DOHH2 (cell line): ENCODE measurements at regions not wholly inside any gene's neighbourhood (a gene's known extent, or its start where the extent isn't known, plus 50 kb on each side); places are given as distances from the start of the nearest gene placed in this dataset.

ENCODE experiments used
- H3F3A ChIP-seq: fragments of 200-600 bp; sonication (generic), shearing (Covaris generic); 2 replicates; pipeline ENCODE4 v1.6.0; 2016; ENCODE audit warnings: antibody characterized with exemption, mild to moderate bottlenecking; ENCODE audit not compliant: control insufficient read depth, insufficient read depth
- H3K27ac ChIP-seq: fragments of 200-600 bp; sonication (generic); 2 replicates; pipeline ENCODE4 v1.5.1; 2014; ENCODE audit warnings: low read depth, mild to moderate bottlenecking, low read length, moderate library complexity
- H3K27me3 ChIP-seq: fragments of 200-600 bp; sonication (generic); 2 replicates; pipeline ENCODE4 v1.6.1; 2014; ENCODE audit warnings: mild to moderate bottlenecking, low read length, mixed read lengths; ENCODE audit not compliant: control insufficient read depth
- H3K36me3 ChIP-seq: fragments of 200-600 bp; sonication (generic); 2 replicates; pipeline ENCODE4 v1.6.1; 2014; ENCODE audit warnings: mild to moderate bottlenecking, low read length, moderate library complexity, mixed read lengths; ENCODE audit not compliant: control insufficient read depth
- H3K4me1 ChIP-seq: fragments of 200-600 bp; sonication (generic); 2 replicates; pipeline ENCODE4 v1.6.1; 2014; ENCODE audit warnings: mild to moderate bottlenecking, low read length, mixed read lengths; ENCODE audit not compliant: control insufficient read depth
- H3K4me2 ChIP-seq: fragments of 200-600 bp; sonication (generic); 2 replicates; pipeline ENCODE4 v1.6.0; 2014; ENCODE audit warnings: mild to moderate bottlenecking, low read length, moderate library complexity
- H3K4me3 ChIP-seq: fragments of 200-600 bp; sonication (generic); 2 replicates; pipeline ENCODE4 v1.5.1; 2014; ENCODE audit warnings: mild to moderate bottlenecking, low read length, mixed read lengths
- H3K79me2 ChIP-seq: fragments of 200-600 bp; sonication (generic); 2 replicates; pipeline ENCODE4 v1.6.1; 2014; ENCODE audit warnings: mild to moderate bottlenecking, low read length, mixed read lengths; ENCODE audit not compliant: control insufficient read depth
- H3K9me2 ChIP-seq: fragments of 200-600 bp; sonication (generic); replicated peaks from 2 replicates; pipeline ENCODE4 v1.6.1; 2014; ENCODE audit warnings: mild to moderate bottlenecking, low read length, mixed read lengths; ENCODE audit not compliant: control insufficient read depth
- H3K9me3 ChIP-seq: fragments of 200-600 bp; sonication (generic); 2 replicates; pipeline ENCODE4 v1.6.1; 2014; ENCODE audit warnings: antibody characterized with exemption, low read length, mixed read lengths; ENCODE audit not compliant: control insufficient read depth, insufficient read depth
- H4K20me1 ChIP-seq: fragments of 200-600 bp; sonication (generic); 2 replicates; pipeline ENCODE4 v1.6.0; 2014; ENCODE audit warnings: low read depth, mild to moderate bottlenecking, antibody characterized with exemption, low read length, moderate library complexity; ENCODE audit not compliant: control insufficient read depth, insufficient read depth
- CTCF ChIP-seq: fragments of 200-600 bp; sonication (generic); IDR thresholded peaks from one replicate; pipeline ENCODE4 v1.5.1; 2014; ENCODE audit warnings: antibody characterized with exemption, mild to moderate bottlenecking, low read depth, low read length; ENCODE audit not compliant: poor library complexity, severe bottlenecking
- EZH2phosphoT487 ChIP-seq: fragments of 200-600 bp; sonication (generic); IDR thresholded peaks from 2 replicates; pipeline ENCODE4 v1.6.1; 2017; ENCODE audit warnings: borderline replicate concordance, mild to moderate bottlenecking, antibody characterized with exemption, low read length, moderate library complexity, mixed read lengths

DNA sequence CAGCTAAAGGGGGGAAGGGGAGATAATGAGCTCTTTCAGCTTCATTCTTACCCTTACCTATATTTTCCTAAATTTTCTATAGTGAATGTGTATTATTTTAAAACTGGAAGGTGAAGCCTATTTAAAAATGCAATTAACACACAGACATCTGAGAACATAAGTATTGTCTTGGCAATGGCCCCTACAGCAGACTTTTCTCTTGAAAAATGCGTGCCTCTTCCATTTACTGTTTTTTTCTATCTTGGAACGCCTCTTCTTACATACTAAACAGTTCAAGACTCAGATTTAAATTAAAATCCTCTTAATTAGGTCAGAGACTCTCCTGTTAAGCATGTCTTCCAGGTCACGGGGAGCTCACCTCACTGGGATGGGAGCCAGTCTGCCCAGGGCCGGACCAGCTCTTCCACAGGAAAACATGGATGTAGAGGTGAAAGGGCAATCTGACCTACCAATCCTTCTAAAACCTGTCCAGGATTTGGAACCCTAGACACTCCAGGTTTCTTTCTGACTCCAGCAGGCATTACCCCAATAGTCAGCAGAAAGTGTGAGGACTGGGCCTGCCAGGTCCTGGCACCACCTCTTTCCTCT is 137.3 kb downstream of the ZNF281 start:
- Histone ChIP-seq H3K79me2 (no peaks in the 10 kb centered on the region), H3K9me3 (no peaks in the 10 kb centered on the region), H3K27ac (no peak overlapping the region), H3K4me1 (no peaks in the 10 kb centered on the region), H3K4me3 (no peak overlapping the region), H3K9me2 (no peaks in the 10 kb centered on the region), H4K20me1 (no peaks in the 10 kb centered on the region), H3K4me2 (no peak overlapping the region), H3K27me3 (peaks cover 9% of the 10 kb centered on the region; the same call in 1 of the 2 replicates), H3F3A (no peaks in the 10 kb centered on the region), H3K36me3 (no peaks in the 10 kb centered on the region)
- TF ChIP-seq EZH2phosphoT487 (no peak), CTCF (no peak)

DNA sequence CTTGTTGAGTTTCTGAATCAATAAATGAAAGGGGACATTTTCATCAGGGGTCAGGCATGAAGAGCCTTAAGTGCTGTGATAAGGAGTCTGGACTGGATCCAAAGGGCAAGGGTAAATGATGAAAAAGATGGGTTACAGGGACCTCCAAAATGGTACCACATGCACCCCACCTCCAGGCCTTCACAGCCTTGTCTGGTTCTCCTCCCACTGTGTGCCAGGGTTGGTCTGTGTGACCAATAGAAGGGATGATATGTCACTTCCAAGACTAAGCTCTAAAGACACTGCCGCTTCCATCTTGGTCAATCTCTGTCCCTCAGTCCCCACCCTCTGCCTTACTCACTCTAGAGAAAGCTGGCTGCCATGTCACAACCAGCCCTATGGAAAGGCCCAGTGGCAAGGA is 140.6 kb downstream of the ZNF281 start:
- Histone ChIP-seq H3K27me3 (peaks cover 9% of the 10 kb centered on the region), H3F3A (no peaks in the 10 kb centered on the region), H3K9me2 (no peaks in the 10 kb centered on the region), H3K4me3 (no peak overlapping the region), H3K27ac (no peak overlapping the region), H4K20me1 (no peaks in the 10 kb centered on the region), H3K4me1 (no peaks in the 10 kb centered on the region), H3K9me3 (no peaks in the 10 kb centered on the region), H3K36me3 (no peaks in the 10 kb centered on the region), H3K79me2 (no peaks in the 10 kb centered on the region), H3K4me2 (no peak overlapping the region)
- TF ChIP-seq CTCF (no peak), EZH2phosphoT487 (no peak)

DNA sequence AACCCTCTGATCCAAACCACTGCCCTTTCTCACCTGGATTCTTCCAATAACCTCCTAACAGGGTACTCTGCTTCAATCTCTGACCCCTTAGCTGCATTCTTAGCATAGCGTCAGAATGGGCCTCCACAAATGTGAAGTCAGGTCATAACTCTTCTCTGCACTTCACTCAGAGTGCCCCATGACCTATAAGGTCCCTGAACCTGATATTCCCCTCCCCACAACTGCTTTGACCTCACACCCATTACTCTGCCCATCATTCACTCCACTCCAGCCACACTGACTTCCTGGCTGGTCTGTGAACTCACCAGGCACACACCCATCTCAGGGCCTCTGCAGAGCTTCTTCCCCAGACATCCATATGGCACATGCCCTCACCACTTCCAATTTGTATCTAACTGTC is 141.9 kb downstream of the ZNF281 start:
- H3K27ac ChIP-seq = no peak overlapping the region
- H3K4me2 ChIP-seq = no peak overlapping the region
- H3K27me3 ChIP-seq = peaks cover 3% of the 10 kb centered on the region
- no peaks in the 10 kb centered on the region for H3K9me2 ChIP-seq
- no peaks in the 10 kb centered on the region for H4K20me1 ChIP-seq
- no peaks in the 10 kb centered on the region for H3K36me3 ChIP-seq
- H3K79me2 ChIP-seq = no peaks in the 10 kb centered on the region
- no peaks in the 10 kb centered on the region for H3F3A ChIP-seq
- no peak for TF ChIP-seq EZH2phosphoT487
- TF ChIP-seq CTCF = no peak
- no peak overlapping the region for H3K4me3 ChIP-seq
- H3K9me3 ChIP-seq = no peaks in the 10 kb centered on the region
- no peaks in the 10 kb centered on the region for H3K4me1 ChIP-seq

DNA sequence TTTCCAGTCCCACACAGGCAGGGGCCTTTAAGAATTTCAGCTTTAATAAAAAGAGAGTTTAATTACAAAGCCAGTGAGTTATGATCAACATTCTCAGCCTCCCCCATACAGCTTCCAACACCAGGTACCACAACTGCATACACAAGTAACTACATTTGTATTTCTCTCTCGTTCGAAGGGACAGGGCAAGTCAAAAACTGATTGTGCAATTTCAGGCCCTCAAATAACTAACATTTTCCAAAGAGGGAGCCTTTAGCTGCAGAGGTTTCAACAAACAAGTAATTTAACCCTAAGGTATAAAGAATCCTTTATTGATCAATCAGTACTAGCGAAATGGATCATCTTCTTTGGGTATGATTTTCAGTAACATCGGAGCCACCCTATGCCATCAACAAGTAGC is 142.4 kb downstream of the ZNF281 start:
- H3K9me2 ChIP-seq = no peaks in the 10 kb centered on the region
- no peak overlapping the region for H3K27ac ChIP-seq
- H3F3A ChIP-seq = no peaks in the 10 kb centered on the region
- no peak overlapping the region for H3K4me2 ChIP-seq
- no peaks in the 10 kb centered on the region; the same call in 1 of the 2 replicates for H3K27me3 ChIP-seq
- no peaks in the 10 kb centered on the region for H3K4me1 ChIP-seq
- no peaks in the 10 kb centered on the region for H3K9me3 ChIP-seq
- TF ChIP-seq CTCF (no peak), EZH2phosphoT487 (no peak)
- no peaks in the 10 kb centered on the region for H3K36me3 ChIP-seq
- H3K4me3 ChIP-seq = no peak overlapping the region
- H4K20me1 ChIP-seq = no peaks in the 10 kb centered on the region
- no peaks in the 10 kb centered on the region for H3K79me2 ChIP-seq
